ENCODE measurements at regions not wholly inside any gene's neighbourhood (a gene's known extent, or its start where the extent isn't known, plus 50 kb on each side); places are given as distances from the start of the nearest gene placed in this dataset.
A peak's percentile ranks its signal among the peaks of the same experiment; 100 is the strongest.

DNA sequence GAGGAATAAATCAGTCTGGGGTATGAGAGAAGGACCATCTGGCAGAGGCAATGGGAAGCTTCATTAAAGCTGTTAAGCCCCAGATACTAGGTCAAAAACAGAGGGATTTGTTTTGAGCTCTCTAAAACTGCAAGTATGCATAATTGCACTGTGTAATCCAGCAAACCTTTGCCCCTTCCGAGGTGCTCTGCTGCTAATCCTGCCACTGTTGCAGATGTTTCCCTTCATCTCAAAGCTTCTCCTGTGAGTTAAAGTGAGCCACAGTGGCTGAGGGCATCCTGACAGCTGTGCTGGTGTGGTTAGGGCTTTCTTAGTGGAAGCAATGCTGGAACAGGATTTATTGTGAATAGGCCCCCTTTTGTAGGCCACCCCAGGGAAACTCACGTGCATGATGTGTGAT is 160.3 kb upstream of the TRPC7 start:
- Histone ChIP-seq H4K5ac (ENCODE audit: insufficient read length, low read depth, low read length) (no peak overlapping the region), H3K4me1 (replicated peaks in 1 of 4; ENCODE audit: control insufficient read depth in 3 of 4, insufficient read depth in 4 of 4, low read length in 3 of 4) (peaks cover 0 to 8% (median 0%) of the 10 kb centered on the region in 4 experiments; a peak in 1 of 7 replicates), H2BK5ac (ENCODE audit: low read depth, low read length) (no peak overlapping the region), H3K4me3 (ENCODE audit: extremely low read depth in 1 of 4, insufficient read depth in 2 of 4, low read depth in 3 of 4, low read length in 4 of 4) (no peak overlapping the region), H2BK20ac (ENCODE audit: low read length) (no peak overlapping the region), H3K18ac (ENCODE audit: extremely low read depth, low read length) (no peak overlapping the region), H4K8ac (ENCODE audit: extremely low read depth, insufficient read depth, low read length) (no peak overlapping the region), H3K4me2 (ENCODE audit: insufficient read depth in 1 of 2, low read depth in 2 of 2, low read length in 2 of 2) (no peak overlapping the region), H3K27me3 (replicated peaks in 1 of 4; ENCODE audit: control insufficient read depth in 3 of 4, extremely low read depth in 1 of 4, insufficient read depth in 3 of 4, low read length in 3 of 4) (no peaks in the 10 kb centered on the region), H4K91ac (replicated peaks; ENCODE audit: insufficient read length, low read length) (no peak overlapping the region), H3K36me3 (ENCODE audit: control insufficient read depth in 2 of 4, insufficient read depth in 4 of 4, low read length in 3 of 4) (no peaks in the 10 kb centered on the region), H2BK120ac (replicated peaks; ENCODE audit: low read depth, low read length) (no peak overlapping the region), H3K27ac (ENCODE audit: low read depth, low read length) (no peak overlapping the region), H2AK5ac (ENCODE audit: low read depth, low read length) (no peak overlapping the region), H3K23ac (ENCODE audit: insufficient read length) (no peak overlapping the region), H2BK15ac (ENCODE audit: low read length) (peak overlapping the region; percentile 67; the same call in 1 of the 2 replicates), H3K56ac (replicated peaks; ENCODE audit: insufficient read length, low read depth, low read length) (no peak overlapping the region), H3K79me1 (ENCODE audit: low read depth, low read length) (no peaks in the 10 kb centered on the region), H3K4ac (replicated peaks; ENCODE audit: insufficient read length, low read depth, low read length) (no peak overlapping the region), H3K23me2 (ENCODE audit: low read depth, low read length) (no peaks in the 10 kb centered on the region), H3K79me2 (ENCODE audit: control insufficient read depth in 1 of 2, insufficient read depth in 2 of 2, low read length in 2 of 2) (no peaks in the 10 kb centered on the region), H3K14ac (ENCODE audit: insufficient read length) (no peak overlapping the region), H3K9ac (replicated peaks in 1 of 4; ENCODE audit: extremely low read depth in 1 of 4, low read depth in 3 of 4, low read length in 3 of 4) (no peak overlapping the region), H2BK12ac (ENCODE audit: low read depth, low read length) (no peak overlapping the region), H2AFZ (ENCODE audit: low read length) (no peak overlapping the region), H4K20me1 (replicated peaks in 1 of 2; ENCODE audit: control insufficient read depth in 1 of 2, insufficient read depth in 2 of 2, low read length in 2 of 2) (no peaks in the 10 kb centered on the region), H3K9me3 (ENCODE audit: insufficient read depth in 2 of 2, low read depth in 1 of 2, low read length in 1 of 2) (no peaks in the 10 kb centered on the region)
- POLR2A ChIA-PET (ENCODE audit: partially characterized antibody), result no interaction called here
- DNase-seq (ENCODE audit: low read depth in 1 of 2, low spot score in 2 of 2) (no peak), FAIRE-seq (no peak)
- WGBS, 2 experiments (ENCODE audit: extremely low coverage in 1 of 2, insufficient coverage in 1 of 2, insufficient read length in 1 of 2, insufficient replicate concordance in 2 of 2, low coverage in 1 of 2, low lambda C conversion rate in 2 of 2, missing lambda C conversion rate in 1 of 2), result 83% methylated on average over 2 of the region's 2 CpGs; no CpG with 5 or more reads in 1 of the 2 experiments
- CTCF ChIA-PET (ENCODE audit: partially characterized antibody), result interaction anchor here (1.2 kb wide), 2 partner anchors 12 to 19 kb away, joined by 4 to 6 read pairs; no protein-coding TSS in a partner anchor
- no peak for TF ChIP-seq ASH2L (IDR thresholded peaks at IDR 0.05; ENCODE audit: low read length)
- TF ChIP-seq ZNF274 (IDR thresholded peaks at IDR 0.05; ENCODE audit: borderline replicate concordance, extremely low read depth, low read length), result no peak
- TF ChIP-seq EGR1 (IDR thresholded peaks at IDR 0.05; ENCODE audit: borderline replicate concordance, low read depth, low read length), result no peak
- no peak for TF ChIP-seq BACH1 (IDR thresholded peaks at IDR 0.05; ENCODE audit: low read length)
- no peak for TF ChIP-seq POU5F1 (IDR thresholded peaks at IDR 0.05; ENCODE audit: low read depth, low read length)
- TF ChIP-seq FOSL1 (IDR thresholded peaks at IDR 0.05; ENCODE audit: insufficient read depth, low read depth, low read length), result no peak

Measured in H1 (cell line).